GM18520 (cell line): ENCODE measurements at regions not wholly inside any gene's neighbourhood (a gene's known extent, or its start where the extent isn't known, plus 50 kb on each side); places are given as distances from the start of the nearest gene placed in this dataset.
"Not testable (repeated sequence)": the region's sequence is repeated elsewhere in the genome, so short reads cannot be mapped to it uniquely, and the experiment has no call there.

ENCODE experiments used
- ATAC-seq: cut with Tn5 transposase; IDR thresholded peaks from one replicate; pipeline ENCODE4 v1.9.1; 2021; ENCODE audit not compliant: unreplicated experiment

DNA sequence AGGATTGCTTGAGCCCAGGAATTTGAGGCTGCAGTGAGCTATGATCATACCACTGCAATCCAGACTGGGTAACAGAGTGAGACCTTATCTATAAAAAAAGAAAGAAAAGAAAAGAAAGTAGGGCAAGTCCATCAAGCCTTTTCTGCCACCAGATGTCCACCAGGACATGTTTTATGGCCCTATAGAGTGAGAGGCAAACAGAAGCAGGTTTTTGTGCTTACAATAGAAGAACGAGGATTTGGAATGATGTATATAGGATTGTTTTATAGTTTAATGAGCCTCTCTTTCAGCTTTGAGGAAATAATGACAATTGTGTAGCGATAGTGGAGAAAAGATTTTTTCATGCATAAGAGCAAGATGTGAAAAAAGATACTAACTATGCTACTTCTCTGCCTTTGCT, 480.5 kb downstream of the KLF12 start:
- ATAC-seq: no peak

DNA sequence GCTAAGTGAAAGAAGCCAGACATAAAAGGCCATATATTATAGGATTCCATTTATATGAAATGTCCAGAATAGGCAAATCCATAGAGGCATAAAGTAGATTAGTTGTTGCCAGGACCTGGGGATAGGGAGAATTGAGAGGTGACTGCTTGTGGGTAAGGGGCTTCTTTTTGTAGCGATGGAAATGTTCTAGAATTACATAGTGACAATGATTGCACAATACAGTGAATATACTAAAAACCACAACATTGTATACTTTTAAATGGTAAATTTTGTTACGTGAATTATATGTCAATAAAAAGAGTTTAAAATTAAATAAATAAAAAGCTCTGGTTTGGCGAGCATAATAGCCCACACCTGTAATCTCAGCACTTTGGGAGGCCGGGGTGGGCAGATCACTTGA, 486.8 kb downstream of the KLF12 start:
- no peak for ATAC-seq

DNA sequence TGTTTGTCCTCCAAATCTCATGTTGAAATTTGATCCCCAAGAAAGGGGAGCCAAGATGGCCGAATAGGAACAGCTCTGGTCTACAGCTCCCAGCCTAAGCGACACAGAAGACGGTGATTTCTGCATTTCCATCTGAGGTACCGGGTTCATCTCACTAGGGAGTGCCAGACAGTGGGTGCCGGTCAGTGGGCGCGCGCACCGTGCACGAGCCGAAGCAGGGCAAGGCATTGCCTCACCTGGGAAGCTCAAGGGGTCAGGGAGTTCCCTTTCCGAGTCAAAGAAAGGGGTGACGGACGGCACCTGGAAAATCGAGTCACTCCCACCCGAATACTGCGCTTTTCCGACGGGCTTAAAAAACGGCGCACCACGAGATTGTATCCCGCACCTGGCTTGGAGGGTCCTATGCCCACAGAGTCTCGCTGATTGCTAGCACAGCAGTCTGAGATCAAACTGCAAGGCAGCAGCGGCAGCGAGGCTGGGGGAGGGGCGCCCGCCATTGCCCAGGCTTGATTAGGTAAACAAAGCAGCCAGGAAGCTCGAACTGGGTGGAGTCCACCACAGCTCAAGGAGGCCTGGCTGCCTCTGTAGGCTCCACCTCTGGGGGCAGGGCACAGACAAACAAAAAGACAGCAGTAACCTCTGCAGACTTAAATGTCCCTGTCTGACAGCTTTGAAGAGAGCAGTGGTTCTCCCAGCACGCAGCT, 493.6 kb downstream of the KLF12 start:
- ATAC-seq: not testable (repeated sequence)

DNA sequence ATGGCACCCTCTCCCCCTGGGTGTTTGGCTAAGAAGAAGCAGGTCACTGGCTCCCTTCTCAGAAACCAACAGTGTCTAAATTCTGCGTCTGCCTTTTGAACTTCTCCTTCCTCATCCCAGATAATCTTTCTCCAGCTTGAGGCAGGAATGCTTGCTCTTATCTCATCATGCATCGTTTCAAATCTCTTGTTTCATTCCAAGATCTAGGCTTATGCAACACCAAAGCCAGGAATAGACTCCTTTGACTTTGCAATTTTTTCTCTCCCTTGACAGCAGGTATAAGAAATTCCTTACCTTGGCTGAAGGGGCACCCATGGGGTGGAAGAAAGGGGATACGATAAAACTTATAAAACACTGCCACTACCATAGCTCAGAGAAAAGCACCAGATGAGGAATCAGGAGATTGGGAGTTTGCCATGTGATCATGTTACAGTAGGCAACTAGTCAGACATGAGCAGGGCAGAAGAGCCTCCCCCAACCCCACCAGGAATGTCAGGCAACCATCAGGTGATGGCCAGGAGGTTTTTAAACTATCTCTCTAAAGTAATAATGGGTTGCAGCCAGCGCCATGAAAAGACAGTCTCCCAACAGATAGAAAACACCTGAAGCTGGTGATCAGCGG, 498.9 kb downstream of the KLF12 start:
- no peak for ATAC-seq

DNA sequence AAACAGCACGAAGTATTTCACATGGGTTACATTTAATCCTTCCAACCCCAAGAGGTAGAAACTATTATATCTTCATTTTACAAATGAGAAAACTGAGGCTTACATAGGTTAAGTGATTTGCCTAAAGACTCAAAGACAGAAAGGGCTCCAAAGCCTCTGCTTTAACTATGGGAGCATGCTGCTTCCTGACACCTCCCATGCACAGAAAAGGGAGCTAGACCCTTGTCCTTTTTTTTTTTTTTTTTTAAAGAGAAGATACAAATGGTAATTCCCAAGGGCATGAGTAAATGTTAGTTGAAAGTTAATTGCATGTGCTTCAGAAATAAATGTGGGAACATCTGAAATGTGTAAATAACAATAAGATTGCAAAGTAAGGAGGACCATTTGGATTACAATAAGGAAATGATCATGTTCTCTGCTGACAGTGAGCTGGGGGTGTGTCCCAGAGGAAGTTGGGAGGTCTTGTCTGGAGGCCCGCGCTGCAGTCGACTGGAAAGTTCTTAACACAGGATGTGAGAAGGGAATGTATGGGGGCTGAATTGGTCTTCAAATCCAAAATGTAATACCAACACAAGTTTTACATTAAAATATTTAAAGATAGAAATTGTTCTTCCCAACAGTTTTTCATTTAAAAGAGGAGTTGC, 500.3 kb downstream of the KLF12 start:
- ATAC-seq: no peak

DNA sequence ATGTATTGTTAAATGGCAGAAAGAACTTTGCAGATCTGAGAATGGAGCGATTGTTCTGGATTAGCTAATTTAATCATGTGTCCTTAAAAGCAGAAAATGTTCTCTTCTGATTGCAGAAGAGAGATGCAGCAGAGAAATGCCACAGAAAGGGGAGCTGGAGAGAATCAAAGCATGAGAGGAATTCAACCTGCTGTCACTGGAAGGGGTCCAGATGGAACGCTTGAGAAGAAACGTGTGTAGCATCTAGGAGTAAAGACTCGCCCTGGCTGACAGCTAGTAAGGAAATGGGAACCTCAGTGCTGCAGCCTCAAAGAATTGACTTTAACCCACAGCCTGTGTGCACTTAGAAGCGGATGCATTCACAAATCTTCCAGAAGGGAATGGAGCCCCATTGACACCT, 502.8 kb downstream of the KLF12 start:
- ATAC-seq: no peak

DNA sequence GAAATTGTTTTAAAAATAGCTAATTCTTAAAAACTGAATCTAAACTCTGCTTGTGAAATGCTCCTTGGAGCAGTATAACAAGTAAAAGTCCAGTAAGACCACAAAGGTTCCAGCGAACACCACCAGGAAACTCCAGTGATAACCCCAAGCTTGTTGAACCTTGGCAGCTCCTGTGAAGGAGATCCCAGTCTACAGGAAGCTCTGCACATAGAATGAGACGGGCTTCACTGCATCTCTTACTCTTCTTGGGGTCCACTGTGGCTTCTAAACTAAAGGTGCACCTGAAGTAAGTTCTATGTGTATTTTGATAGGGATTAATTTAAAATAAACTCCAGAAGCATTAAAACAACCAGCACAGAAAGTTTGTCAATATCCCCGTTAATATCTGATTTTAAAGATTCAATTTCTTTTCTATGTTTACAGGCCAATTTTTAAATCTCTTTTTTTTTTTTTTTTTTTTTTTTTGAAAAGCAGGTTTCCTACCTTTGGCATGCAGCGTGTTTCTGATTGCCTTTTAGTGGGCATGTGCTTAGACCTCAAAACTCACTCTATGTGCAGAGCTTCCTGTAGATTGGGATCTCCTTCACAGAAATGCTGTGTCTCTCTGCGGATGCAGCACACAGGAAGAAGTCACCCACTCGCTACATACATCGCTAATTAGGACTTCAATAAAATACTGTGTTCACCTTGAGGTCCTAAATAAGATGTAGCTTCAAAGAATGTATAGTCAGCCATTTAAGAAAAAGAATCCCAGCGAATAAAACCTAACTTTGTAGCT, 508.5 kb downstream of the KLF12 start:
- ATAC-seq: no peak

DNA sequence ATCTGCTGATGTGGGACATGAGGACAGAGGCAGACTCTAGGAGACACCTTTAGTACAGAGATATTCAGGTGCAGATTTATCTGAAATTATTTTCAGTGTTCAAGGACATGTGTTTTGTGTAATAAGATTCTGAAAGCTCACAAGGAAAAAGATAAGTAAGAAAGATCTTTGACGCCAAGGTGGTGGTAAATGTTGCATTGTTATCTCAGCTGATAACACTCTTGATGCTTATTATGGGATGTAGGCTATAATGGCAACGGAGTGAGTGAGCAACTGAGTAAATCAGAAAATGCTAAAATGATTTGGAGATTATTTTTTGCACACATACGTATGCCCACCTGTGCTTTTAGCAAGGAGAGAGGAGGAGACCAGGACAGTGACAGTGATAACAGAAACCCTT, 510.9 kb downstream of the KLF12 start:
- no peak for ATAC-seq

DNA sequence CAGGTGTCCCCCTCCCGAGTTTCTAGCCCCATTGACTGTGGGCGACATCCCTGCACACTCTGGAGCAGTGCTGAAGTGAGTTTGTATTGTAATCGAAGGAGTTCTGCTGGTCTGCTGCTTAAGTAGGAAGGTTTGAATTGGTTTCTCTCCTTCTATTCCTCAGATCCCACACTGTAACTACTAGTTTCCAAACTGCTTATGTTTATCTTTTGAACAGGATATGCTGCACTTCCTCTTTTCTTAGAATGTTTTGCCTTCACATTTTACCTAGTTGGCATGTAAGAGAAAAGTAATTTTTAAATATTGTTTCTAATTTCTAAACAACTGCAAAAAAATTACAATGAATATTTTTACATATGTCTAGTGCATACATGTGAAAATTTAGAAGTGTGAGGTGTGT, 511.8 kb downstream of the KLF12 start:
- ATAC-seq: no peak

DNA sequence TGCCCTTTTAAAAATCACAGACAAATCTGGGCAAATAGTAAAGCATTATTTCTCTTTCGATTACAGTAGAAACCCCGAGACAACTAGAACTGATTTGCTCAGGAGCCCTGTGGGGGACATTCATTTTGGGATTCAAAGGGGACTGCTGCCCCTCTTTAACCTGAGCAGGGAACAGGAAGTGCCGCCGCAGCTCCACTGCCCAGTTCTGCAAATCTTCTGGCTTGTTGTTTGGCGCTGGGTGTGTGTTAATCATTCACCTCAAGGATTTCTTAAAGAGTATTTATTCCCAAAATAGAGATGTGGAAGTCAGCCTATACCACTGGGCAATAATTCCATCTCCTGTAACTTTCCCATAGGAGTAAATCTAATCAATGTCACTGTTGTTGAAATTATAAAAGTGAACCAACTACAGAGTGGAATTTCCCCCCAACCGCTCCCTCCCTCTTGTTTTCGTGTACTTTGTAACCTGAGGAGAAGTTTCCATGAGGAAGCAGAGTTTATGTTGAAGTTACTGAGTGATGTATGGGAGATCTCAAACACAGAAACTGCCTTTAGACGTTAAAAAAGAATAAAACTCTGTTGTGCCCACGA, 515.8 kb downstream of the KLF12 start:
- ATAC-seq: no peak

DNA sequence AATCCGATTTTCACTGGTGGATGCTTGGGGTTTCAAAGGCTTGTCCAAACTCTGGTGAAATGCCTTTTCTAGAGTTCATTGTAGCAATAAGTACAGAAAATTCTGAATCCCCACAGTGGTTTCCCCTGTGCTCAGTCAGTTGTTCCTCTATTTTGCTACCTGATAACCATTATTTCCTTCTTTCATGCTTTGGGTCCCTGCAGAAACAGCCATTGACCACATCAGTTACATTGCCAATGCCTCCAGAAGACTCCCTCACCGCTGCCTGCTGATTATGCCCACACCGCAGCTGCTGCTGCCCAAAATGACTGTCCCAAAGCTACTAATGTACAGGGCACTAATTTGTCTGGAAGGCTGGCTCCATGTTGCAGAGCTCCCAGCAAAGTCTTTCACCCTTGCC, 517.3 kb downstream of the KLF12 start:
- no peak for ATAC-seq

DNA sequence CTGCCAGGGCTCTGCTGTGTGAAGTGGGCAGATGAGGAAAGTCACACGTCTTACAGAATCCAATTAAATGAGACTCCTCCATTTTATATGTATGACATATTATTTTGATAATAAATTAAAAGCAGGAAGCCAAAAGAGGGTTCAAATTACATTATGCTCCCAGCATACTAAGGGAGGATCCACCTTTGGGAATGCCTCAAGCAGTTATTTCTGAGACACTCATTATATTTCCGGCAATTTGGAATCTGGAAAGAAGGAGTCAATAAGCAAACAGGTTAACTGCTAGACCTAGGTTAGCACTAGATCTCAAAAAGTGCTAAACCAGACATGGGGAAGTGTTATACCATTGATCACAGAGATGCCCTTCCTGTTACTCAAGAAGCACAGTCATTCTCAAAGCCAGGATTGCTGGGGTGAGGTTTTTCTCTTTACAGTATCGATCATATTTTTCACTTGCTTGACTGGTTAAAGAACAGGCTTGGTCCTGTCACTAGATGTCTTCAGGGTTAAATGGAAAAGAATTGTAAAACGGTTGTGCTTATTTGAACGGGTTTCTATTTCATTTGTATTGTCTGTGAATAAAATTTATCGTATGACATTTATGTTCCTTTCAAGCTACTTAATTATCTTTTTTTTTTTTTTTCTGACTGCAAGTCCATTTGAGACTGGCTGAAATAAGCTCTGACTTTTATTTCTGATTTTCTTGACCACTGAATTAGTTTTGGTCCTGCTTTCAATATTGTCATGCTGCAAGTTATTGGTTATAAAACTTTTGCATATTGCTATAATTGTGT, 523.2 kb downstream of the KLF12 start:
- ATAC-seq: no peak

DNA sequence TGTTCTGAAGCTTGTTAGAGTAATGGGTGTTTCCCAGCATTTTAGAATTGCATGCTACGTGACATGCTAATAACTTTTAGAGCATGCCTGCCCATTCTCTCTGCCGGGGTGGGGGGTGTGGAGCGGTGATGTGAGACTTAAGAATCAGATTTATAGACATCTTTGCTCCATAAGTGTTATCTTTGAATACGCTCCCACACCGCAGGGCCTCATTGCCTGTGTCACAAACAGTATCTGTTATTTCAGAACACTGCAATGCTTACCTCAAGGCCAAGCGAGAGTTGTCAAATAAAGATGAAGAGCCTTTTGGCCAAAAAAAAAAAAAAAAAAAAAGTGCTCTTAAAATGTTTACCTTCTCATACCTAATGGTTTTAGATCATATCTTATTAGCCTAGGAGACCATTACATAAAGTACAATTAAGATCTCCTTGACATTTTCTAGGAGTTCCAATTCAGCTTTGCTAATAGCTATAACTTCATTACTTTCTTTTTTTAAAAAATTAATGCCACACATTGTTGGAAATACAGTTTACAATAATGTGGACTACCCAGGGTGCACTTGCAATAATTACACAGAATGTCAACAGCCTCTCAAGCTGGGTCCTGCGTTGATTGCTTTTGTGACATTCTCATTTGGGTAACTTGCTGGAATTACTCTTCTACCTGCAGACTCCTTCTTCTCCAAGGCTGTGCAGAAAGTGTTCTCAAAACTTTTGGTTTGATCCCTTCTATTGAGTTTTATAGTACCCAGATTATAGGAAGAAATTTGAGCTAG, 525.3 kb downstream of the KLF12 start:
- ATAC-seq: no peak

DNA sequence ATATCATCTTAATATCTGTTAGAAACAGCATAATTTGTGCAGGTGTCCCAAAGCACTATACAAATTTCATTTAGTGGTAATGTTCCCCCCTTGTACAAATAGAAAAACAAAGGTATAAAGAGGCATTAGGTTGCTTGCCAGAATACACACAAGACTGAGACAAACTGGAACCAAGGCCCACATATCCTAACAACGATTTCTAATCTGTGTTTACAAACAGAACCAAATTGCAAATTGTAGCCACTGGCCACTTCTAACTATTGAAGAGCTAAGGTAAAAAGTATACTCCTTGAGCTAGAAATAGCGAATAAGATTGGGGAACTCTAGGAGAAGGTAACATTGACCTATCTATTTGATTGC, 526.1 kb downstream of the KLF12 start:
- no peak for ATAC-seq

DNA sequence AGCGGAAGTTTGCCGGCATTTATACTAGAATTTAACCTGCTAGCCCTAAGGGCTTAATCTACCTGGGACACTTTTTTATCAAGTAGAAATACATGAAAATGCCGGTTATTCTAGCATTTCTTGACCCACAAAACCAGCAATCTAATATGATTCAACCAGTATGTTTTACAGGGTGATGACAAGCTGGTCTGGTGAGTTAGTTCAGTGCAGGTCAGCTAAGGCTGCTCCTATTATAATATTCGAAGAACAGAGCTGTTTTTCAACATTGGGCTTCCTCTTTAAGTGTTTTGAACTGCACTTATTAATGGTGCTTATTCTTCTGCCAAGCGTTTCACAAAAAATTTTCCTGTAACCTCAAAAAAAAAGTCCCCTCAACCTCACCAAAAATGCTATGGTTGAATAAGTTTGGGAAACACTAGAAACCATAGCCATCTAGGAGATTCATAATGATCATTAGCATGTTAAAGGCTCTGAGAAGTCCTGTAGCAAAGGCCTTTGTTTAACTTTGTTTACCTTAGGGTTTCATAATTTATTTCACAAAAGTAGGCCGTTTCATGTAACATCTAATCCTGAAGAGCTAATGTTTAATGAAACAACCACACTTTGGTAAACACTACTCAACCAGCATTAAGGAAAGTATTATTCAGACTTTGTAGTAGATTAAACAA, 526.6 kb downstream of the KLF12 start:
- ATAC-seq: no peak

DNA sequence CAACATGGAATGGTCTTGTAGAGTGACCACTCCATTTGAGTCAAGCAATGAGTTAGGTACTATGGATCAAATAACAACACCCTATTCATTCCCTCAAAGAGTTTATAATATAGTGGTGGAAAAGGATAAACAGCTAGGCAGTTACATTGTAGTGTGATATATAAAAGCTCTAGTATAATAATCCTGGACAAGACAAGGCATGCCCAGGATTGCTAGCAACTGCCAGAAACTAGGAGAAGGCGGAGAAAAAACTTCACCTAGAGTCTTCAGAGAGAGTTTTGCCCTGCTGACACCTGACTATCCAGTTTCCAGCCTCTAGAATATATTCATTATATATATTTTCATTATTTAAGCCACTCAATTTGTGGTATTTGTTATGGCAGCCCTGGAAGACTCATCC, 530.6 kb downstream of the KLF12 start:
- no peak for ATAC-seq

DNA sequence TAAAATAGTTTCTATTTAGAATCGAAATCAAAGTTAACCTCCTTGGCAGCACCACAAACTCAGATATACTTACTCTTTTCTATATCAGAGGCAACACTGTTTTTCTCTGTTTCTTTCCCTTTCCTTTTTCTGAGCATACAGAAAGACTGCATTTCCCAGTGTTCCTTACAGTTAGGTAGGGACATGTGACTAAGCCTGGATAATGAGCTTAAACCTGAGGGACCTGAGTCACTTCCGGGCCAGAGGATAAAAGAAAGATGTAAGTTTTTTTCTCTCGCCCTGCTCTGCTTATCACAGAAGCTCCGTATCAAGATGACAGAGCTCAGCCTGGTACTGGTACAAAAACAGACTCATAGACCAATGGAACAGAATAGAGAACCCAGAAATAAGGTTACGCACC, 531.9 kb downstream of the KLF12 start:
- no peak for ATAC-seq

DNA sequence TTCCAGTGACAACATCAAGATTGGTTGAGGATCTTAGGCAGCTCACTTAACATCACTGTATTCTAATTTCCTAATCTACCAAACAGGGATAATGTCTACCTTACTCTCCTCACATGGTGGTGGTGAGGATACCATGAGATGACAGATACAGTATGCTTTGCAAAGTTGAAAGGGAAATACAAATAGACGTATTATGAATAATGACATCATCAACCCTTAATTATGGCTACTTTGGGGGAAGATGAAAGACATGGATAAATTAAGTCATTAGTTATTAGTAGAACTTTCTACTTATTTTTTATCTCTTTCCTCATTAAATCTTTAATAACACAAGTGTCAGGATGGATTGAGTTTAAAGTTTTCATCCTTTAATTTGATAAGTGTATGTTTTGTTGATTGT, 532.5 kb downstream of the KLF12 start:
- no peak for ATAC-seq
